ENCODE measurements at regions not wholly inside any gene's neighbourhood (a gene's known extent, or its start where the extent isn't known, plus 50 kb on each side); places are given as distances from the start of the nearest gene placed in this dataset.

GRCh38 chr4:117654079-117654478, 380.2 kb upstream of the NDST3 start:
- DNase-seq (ENCODE audit: insufficient read length) (no peak), FAIRE-seq (no peak)
- TF ChIP-seq POLR2AphosphoS5 (IDR thresholded peaks at IDR 0.05; ENCODE audit: low read depth, low read length) (no peak), POLR2A (IDR thresholded peaks at IDR 0.05; ENCODE audit: low read depth, low read length) (no peak), TAF1 (IDR thresholded peaks at IDR 0.05; ENCODE audit: borderline replicate concordance, low read depth, low read length) (no peak)

- no peak for FAIRE-seq
- DNase-seq (ENCODE audit: insufficient read length) = no peak
- no peak for TF ChIP-seq POLR2A (IDR thresholded peaks at IDR 0.05; ENCODE audit: low read depth, low read length)
- no peak for TF ChIP-seq TAF1 (IDR thresholded peaks at IDR 0.05; ENCODE audit: borderline replicate concordance, low read depth, low read length)
- TF ChIP-seq POLR2AphosphoS5 (IDR thresholded peaks at IDR 0.05; ENCODE audit: low read depth, low read length) = no peak
These were observed 373.6 kb upstream of the NDST3 start for GRCh38 chr4:117660668-117661067.

- no peak for TF ChIP-seq POLR2AphosphoS5 (IDR thresholded peaks at IDR 0.05; ENCODE audit: low read depth, low read length)
- no peak for TF ChIP-seq TAF1 (IDR thresholded peaks at IDR 0.05; ENCODE audit: borderline replicate concordance, low read depth, low read length)
- no peak for TF ChIP-seq POLR2A (IDR thresholded peaks at IDR 0.05; ENCODE audit: low read depth, low read length)
- FAIRE-seq (no peak), DNase-seq (ENCODE audit: insufficient read length) (no peak)
These were observed 372.9 kb upstream of the NDST3 start for GRCh38 chr4:117661091-117662072.

GRCh38 chr4:117664706-117665444, 369.4 kb upstream of the NDST3 start:
- no peak for TF ChIP-seq POLR2AphosphoS5 (IDR thresholded peaks at IDR 0.05; ENCODE audit: low read depth, low read length)
- no peak for TF ChIP-seq POLR2A (IDR thresholded peaks at IDR 0.05; ENCODE audit: low read depth, low read length)
- no peak for TF ChIP-seq TAF1 (IDR thresholded peaks at IDR 0.05; ENCODE audit: borderline replicate concordance, low read depth, low read length)
- DNase-seq (ENCODE audit: insufficient read length) (no peak), FAIRE-seq (no peak)

- no peak for DNase-seq (ENCODE audit: insufficient read length)
- TF ChIP-seq POLR2A (IDR thresholded peaks at IDR 0.05; ENCODE audit: low read depth, low read length) (no peak), TAF1 (IDR thresholded peaks at IDR 0.05; ENCODE audit: borderline replicate concordance, low read depth, low read length) (no peak), POLR2AphosphoS5 (IDR thresholded peaks at IDR 0.05; ENCODE audit: low read depth, low read length) (no peak)
- no peak for FAIRE-seq
These were observed 358.1 kb upstream of the NDST3 start for GRCh38 chr4:117676153-117676552.

- FAIRE-seq = no peak
- no peak for DNase-seq (ENCODE audit: insufficient read length)
- TF ChIP-seq POLR2AphosphoS5 (IDR thresholded peaks at IDR 0.05; ENCODE audit: low read depth, low read length) (no peak), TAF1 (IDR thresholded peaks at IDR 0.05; ENCODE audit: borderline replicate concordance, low read depth, low read length) (no peak), POLR2A (IDR thresholded peaks at IDR 0.05; ENCODE audit: low read depth, low read length) (no peak)
These were observed 355.4 kb upstream of the NDST3 start for GRCh38 chr4:117678861-117679260.

- FAIRE-seq (no peak), DNase-seq (ENCODE audit: insufficient read length) (no peak)
- TF ChIP-seq POLR2AphosphoS5 (IDR thresholded peaks at IDR 0.05; ENCODE audit: low read depth, low read length) (no peak), TAF1 (IDR thresholded peaks at IDR 0.05; ENCODE audit: borderline replicate concordance, low read depth, low read length) (no peak)
These were observed 342.5 kb upstream of the NDST3 start for GRCh38 chr4:117691572-117692351.

- FAIRE-seq = no peak
These were observed 341.7 kb upstream of the NDST3 start for GRCh38 chr4:117692538-117692937.

GRCh38 chr4:117699595-117699994, 334.7 kb upstream of the NDST3 start:
- FAIRE-seq (no peak), DNase-seq (ENCODE audit: insufficient read length) (no peak)
- TF ChIP-seq POLR2A (IDR thresholded peaks at IDR 0.05; ENCODE audit: low read depth, low read length) (no peak), POLR2AphosphoS5 (IDR thresholded peaks at IDR 0.05; ENCODE audit: low read depth, low read length) (no peak), TAF1 (IDR thresholded peaks at IDR 0.05; ENCODE audit: borderline replicate concordance, low read depth, low read length) (no peak)

More at GRCh38 chr4:117692538-117692937, 341.7 kb upstream of the NDST3 start:
- no peak for TF ChIP-seq TAF1 (IDR thresholded peaks at IDR 0.05; ENCODE audit: borderline replicate concordance, low read depth, low read length)
- no peak for DNase-seq (ENCODE audit: insufficient read length)

GRCh38 chr4:117700111-117700892, 334.0 kb upstream of the NDST3 start:
- FAIRE-seq (no peak), DNase-seq (ENCODE audit: insufficient read length) (no peak)
- TF ChIP-seq TAF1 (IDR thresholded peaks at IDR 0.05; ENCODE audit: borderline replicate concordance, low read depth, low read length) (no peak), POLR2A (IDR thresholded peaks at IDR 0.05; ENCODE audit: low read depth, low read length) (no peak), POLR2AphosphoS5 (IDR thresholded peaks at IDR 0.05; ENCODE audit: low read depth, low read length) (no peak)
